ENCODE measurements at regions not wholly inside any gene's neighbourhood (a gene's known extent, or its start where the extent isn't known, plus 50 kb on each side); places are given as distances from the start of the nearest gene placed in this dataset.

DNA sequence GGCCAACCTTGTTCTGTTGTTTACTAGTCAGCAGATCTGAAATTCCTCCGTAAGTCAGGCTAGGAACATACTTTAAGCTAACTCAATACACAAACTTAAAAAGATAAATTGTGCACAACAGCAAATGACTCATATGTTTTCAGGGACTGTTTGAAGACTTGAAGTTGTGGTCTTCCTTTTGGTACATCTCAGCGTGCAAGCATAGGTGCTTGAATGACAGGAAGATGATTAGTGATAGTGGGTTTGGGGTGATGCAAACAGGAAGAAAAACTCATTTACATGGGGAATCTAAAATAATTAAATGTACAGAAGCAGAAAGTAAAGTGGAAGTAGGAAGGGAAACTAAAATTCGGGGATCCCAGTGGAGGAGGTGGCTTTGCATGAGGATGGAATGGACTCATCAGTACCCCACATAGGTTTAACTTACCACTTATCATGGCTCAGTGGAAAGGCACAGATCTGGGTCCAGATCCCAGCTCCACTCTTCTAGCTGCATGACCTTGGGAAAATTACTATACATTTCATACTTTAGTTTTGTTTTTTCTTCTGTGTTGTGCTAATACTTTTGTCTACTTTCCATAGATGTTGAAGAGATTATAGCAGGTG, 122.3 kb downstream of the XCL2 start:
- Histone ChIP-seq H3K4me3 (no peak overlapping the region), H3K27me3 (no peaks in the 10 kb centered on the region), H3K36me3 (no peaks in the 10 kb centered on the region), H3K4me1 (no peaks in the 10 kb centered on the region), H3K27ac (no peak overlapping the region), H3K9me3 (no peaks in the 10 kb centered on the region)
- no peak for TF ChIP-seq POLR2A (IDR thresholded peaks at IDR 0.05)
- TF ChIP-seq CTCF (IDR thresholded peaks at IDR 0.05), result no peak
- TF ChIP-seq EP300 (IDR thresholded peaks at IDR 0.05), result no peak
- 82 to 83% methylated on average over 3 of the region's 3 CpGs for WGBS, 2 donors
- no peak for DNase-seq (ENCODE audit: low spot score in 2 of 2)

- no peaks in the 10 kb centered on the region for H3K27me3 ChIP-seq
- H3K36me3 ChIP-seq, result no peaks in the 10 kb centered on the region
- 77 to 95% methylated on average over 2 of the region's 2 CpGs for WGBS, 2 donors
- H3K9me3 ChIP-seq, result no peaks in the 10 kb centered on the region
- no peak for DNase-seq (ENCODE audit: low spot score in 2 of 2)
- no peak overlapping the region for H3K4me3 ChIP-seq
- no peaks in the 10 kb centered on the region for H3K4me1 ChIP-seq
- TF ChIP-seq POLR2A (IDR thresholded peaks at IDR 0.05) (no peak), EP300 (IDR thresholded peaks at IDR 0.05) (no peak), CTCF (IDR thresholded peaks at IDR 0.05) (no peak)
- H3K27ac ChIP-seq, result no peak overlapping the region
Measured at GRCh38 chr1:168420177-168420576, 123.6 kb downstream of the XCL2 start.

- no peaks in the 10 kb centered on the region for H3K36me3 ChIP-seq
- no peak for DNase-seq (ENCODE audit: low spot score in 2 of 2)
- no peak overlapping the region for H3K4me3 ChIP-seq
- WGBS, 2 donors, result 66 to 70% methylated on average over 4 of the region's 4 CpGs
- no peak for TF ChIP-seq POLR2A (IDR thresholded peaks at IDR 0.05)
- TF ChIP-seq EP300 (IDR thresholded peaks at IDR 0.05), result no peak
- no peak for TF ChIP-seq CTCF (IDR thresholded peaks at IDR 0.05)
- no peaks in the 10 kb centered on the region for H3K9me3 ChIP-seq
- H3K27ac ChIP-seq, result no peak overlapping the region
- H3K4me1 ChIP-seq, result no peaks in the 10 kb centered on the region
- H3K27me3 ChIP-seq, result no peaks in the 10 kb centered on the region
Measured at GRCh38 chr1:168419736-168420135, 124.1 kb downstream of the XCL2 start.

- no peak for TF ChIP-seq POLR2A (IDR thresholded peaks at IDR 0.05)
- no peak for TF ChIP-seq EP300 (IDR thresholded peaks at IDR 0.05)
- TF ChIP-seq CTCF (IDR thresholded peaks at IDR 0.05), result no peak
- H3K27me3 ChIP-seq, result no peaks in the 10 kb centered on the region
- no peaks in the 10 kb centered on the region for H3K4me1 ChIP-seq
- H3K27ac ChIP-seq, result no peak overlapping the region
- no peaks in the 10 kb centered on the region for H3K36me3 ChIP-seq
- H3K9me3 ChIP-seq, result no peaks in the 10 kb centered on the region
- WGBS, 2 donors, result 89 to 90% methylated on average over 4 of the region's 4 CpGs
- DNase-seq (ENCODE audit: low spot score in 2 of 2), result no peak
- H3K4me3 ChIP-seq, result no peak overlapping the region
Measured at GRCh38 chr1:168416220-168416619, 127.6 kb downstream of the XCL2 start.

- no peaks in the 10 kb centered on the region for H3K27me3 ChIP-seq
- no peak overlapping the region for H3K27ac ChIP-seq
- H3K4me3 ChIP-seq, result no peak overlapping the region
- no peaks in the 10 kb centered on the region for H3K9me3 ChIP-seq
- H3K4me1 ChIP-seq, result no peaks in the 10 kb centered on the region
- DNase-seq (ENCODE audit: low spot score in 2 of 2), result no peak
- TF ChIP-seq CTCF (IDR thresholded peaks at IDR 0.05), result no peak
- H3K36me3 ChIP-seq, result no peaks in the 10 kb centered on the region
- WGBS, 2 donors, result 88% methylated on average over 2 of the region's 2 CpGs
Measured at GRCh38 chr1:168414914-168415313, 128.9 kb downstream of the XCL2 start.

Measured in tibial nerve (tissue), 4 donors.